ENCODE measurements at regions not wholly inside any gene's neighbourhood (a gene's known extent, or its start where the extent isn't known, plus 50 kb on each side); places are given as distances from the start of the nearest gene placed in this dataset.

DNA sequence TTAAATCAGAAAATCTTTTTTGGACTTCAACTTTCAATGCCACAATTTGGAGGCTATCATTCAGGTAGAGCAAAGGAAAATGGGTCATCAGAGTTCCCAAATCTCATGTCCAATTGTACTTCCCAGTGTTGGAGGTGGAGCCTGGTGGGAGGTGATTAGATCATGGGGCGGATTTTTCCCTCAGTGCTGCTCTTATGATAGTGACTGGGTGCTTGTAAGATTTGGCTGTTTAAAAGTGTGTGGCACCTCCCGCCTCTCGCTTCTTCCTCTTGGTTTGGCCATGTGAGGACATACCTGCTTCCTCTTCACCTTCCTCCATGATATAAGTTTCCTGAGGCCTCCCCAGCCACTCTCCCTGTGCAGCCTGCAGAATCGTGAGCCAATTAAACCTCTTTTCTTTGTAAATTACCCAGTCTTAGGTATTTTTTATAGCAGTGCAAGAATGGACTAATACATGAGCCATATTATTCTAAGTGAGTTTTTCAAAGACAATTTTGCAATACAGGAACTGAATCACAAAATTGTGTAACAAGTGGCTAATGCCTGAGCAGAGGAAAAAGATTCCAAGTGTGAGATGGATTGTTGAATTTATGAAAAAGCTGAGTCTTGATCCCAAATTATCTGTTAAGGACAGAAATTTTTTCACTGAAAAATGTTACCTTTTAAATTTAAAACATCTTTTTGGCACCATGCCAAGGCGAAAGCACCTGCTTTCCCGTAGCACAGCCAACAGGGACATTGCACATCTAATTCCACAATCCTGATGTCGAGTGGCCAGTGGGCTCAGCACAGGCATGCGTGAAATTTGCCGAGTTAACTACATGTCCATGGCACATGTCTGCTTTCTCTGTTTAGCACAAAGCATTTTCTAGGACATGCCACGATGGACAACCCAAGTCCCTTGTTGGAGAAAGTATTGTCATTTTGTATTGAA, 150.9 kb downstream of the COL6A3 start:
- H3K4me1 ChIP-seq, result no peaks in the 10 kb centered on the region
- no peaks in the 10 kb centered on the region for H3K79me2 ChIP-seq
- no peak overlapping the region for H3K9ac ChIP-seq
- no peaks in the 10 kb centered on the region for H3K27me3 ChIP-seq (ENCODE audit: control insufficient read depth, insufficient read depth, low read length)
- H2AFZ ChIP-seq, result no peak overlapping the region
- no peaks in the 10 kb centered on the region for H3K9me3 ChIP-seq (ENCODE audit: control insufficient read depth, low read length)
- no peaks in the 10 kb centered on the region for H3K36me3 ChIP-seq (ENCODE audit: control insufficient read depth, insufficient read depth, low read length)
- TF ChIP-seq, protein P1, sequence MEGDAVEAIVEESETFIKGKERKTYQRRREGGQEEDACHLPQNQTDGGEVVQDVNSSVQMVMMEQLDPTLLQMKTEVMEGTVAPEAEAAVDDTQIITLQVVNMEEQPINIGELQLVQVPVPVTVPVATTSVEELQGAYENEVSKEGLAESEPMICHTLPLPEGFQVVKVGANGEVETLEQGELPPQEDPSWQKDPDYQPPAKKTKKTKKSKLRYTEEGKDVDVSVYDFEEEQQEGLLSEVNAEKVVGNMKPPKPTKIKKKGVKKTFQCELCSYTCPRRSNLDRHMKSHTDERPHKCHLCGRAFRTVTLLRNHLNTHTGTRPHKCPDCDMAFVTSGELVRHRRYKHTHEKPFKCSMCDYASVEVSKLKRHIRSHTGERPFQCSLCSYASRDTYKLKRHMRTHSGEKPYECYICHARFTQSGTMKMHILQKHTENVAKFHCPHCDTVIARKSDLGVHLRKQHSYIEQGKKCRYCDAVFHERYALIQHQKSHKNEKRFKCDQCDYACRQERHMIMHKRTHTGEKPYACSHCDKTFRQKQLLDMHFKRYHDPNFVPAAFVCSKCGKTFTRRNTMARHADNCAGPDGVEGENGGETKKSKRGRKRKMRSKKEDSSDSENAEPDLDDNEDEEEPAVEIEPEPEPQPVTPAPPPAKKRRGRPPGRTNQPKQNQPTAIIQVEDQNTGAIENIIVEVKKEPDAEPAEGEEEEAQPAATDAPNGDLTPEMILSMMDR (IDR thresholded peaks at IDR 0.05), result no peak
- no peak overlapping the region for H3K4me3 ChIP-seq (ENCODE audit: low read depth, low read length)
- no peak overlapping the region for H3K27ac ChIP-seq
- no peak overlapping the region for H3K4me2 ChIP-seq (ENCODE audit: low read length)

DNA sequence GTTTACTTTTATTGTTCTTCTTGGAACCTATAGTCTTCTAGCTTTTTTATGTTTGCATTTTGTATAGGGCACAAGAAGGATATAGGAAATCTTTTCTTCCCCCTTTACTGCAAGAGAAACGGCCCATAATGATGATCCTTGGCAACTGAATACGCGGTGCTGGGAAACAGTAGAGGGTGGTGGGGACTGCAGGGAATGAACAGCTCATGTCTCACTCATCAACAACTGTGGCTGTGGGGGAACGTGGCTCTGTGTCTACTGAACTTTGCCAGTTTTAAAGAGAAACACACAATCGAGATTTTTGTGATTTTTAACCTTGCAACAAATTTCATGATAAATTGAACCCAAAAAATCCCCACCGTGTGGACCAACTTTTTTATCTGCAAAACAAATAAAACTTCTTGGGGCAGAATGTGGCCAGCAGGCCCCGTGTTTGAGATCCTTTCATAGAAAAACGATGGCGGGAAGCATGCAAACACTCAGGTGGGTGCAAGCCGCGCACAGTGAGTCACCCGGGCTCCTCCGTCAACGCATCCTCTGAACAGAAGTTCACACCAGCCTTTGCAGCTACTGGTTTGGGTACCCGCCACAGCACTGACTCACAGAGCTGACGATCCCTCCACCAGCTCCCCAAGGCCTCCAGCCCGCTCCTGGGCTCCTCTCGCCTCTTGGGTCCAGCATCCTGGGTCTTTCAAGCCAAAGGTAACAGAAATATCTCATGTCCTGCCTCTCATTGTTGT, 149.3 kb downstream of the COL6A3 start:
- Histone ChIP-seq H3K9me3 (ENCODE audit: control insufficient read depth, low read length) (no peaks in the 10 kb centered on the region), H3K4me2 (ENCODE audit: low read length) (no peak overlapping the region), H3K27ac (no peak overlapping the region), H3K4me1 (no peaks in the 10 kb centered on the region), H3K4me3 (ENCODE audit: low read depth, low read length) (no peak overlapping the region), H2AFZ (no peak overlapping the region), H3K9ac (no peak overlapping the region), H3K79me2 (no peaks in the 10 kb centered on the region), H3K27me3 (ENCODE audit: control insufficient read depth, insufficient read depth, low read length) (no peaks in the 10 kb centered on the region), H3K36me3 (ENCODE audit: control insufficient read depth, insufficient read depth, low read length) (no peaks in the 10 kb centered on the region)
- TF ChIP-seq, protein P1 (IDR thresholded peaks at IDR 0.05), result no peak

- TF ChIP-seq, protein P1 (IDR thresholded peaks at IDR 0.05), result no peak
- Histone ChIP-seq H3K79me2 (no peaks in the 10 kb centered on the region), H3K36me3 (ENCODE audit: control insufficient read depth, insufficient read depth, low read length) (no peaks in the 10 kb centered on the region), H3K4me1 (no peaks in the 10 kb centered on the region), H2AFZ (no peak overlapping the region), H3K9me3 (ENCODE audit: control insufficient read depth, low read length) (no peaks in the 10 kb centered on the region), H3K4me3 (ENCODE audit: low read depth, low read length) (no peak overlapping the region), H3K27ac (no peak overlapping the region), H3K9ac (no peak overlapping the region), H3K27me3 (ENCODE audit: control insufficient read depth, insufficient read depth, low read length) (no peaks in the 10 kb centered on the region), H3K4me2 (ENCODE audit: low read length) (no peak overlapping the region)
Observed at GRCh38 chr2:237268004-237268708, 145.8 kb downstream of the COL6A3 start.

DNA sequence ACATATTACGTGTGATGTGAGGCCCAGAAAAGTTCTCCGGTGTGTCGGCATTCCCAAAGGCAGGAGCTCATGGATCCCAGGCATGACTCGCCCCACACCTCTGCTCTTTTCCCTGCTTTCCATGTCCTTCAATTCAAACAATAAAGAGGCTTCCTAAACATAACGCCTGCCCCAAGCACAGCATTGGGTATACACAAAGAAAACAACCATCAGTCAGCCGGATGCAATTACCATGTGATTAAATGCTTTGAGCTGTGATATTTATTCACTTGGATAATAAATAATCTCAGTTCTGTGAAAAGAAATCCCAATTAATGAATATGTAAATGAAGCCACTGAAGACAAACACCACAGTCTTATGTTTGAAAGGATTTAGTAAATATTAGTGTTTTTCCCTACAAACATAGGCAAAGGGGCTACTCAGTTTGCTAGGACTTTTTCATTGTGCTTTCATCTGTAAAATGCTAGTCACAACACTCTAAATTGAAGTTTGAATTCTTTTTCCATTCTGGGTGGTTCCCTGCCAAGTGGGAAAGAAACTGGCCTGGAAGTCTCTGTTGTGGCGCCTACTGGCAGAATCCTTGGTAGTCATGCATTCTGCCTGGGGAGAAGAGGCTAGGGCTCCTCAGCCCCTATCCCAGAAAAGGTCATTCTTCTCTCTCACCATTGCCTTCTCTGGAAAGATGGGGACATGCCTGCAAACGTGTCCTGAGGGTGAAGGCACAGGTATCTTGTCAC, 144.7 kb downstream of the COL6A3 start:
- TF ChIP-seq, protein P1 (IDR thresholded peaks at IDR 0.05), result no peak
- no peaks in the 10 kb centered on the region for H3K79me2 ChIP-seq
- no peak overlapping the region for H2AFZ ChIP-seq
- no peak overlapping the region for H3K27ac ChIP-seq
- H3K4me3 ChIP-seq (ENCODE audit: low read depth, low read length), result no peak overlapping the region
- no peak overlapping the region for H3K9ac ChIP-seq
- no peaks in the 10 kb centered on the region for H3K27me3 ChIP-seq (ENCODE audit: control insufficient read depth, insufficient read depth, low read length)
- H3K4me2 ChIP-seq (ENCODE audit: low read length), result no peak overlapping the region
- H3K9me3 ChIP-seq (ENCODE audit: control insufficient read depth, low read length), result no peaks in the 10 kb centered on the region
- H3K36me3 ChIP-seq (ENCODE audit: control insufficient read depth, insufficient read depth, low read length), result no peaks in the 10 kb centered on the region
- H3K4me1 ChIP-seq, result no peaks in the 10 kb centered on the region
